Naive thymus-derived CD4-positive, alpha-beta T cell (primary cell): ENCODE measurements at regions not wholly inside any gene's neighbourhood (a gene's known extent, or its start where the extent isn't known, plus 50 kb on each side); places are given as distances from the start of the nearest gene placed in this dataset.
A peak's percentile ranks its signal among the peaks of the same experiment; 100 is the strongest.
"Not testable (repeated sequence)": the region's sequence is repeated elsewhere in the genome, so short reads cannot be mapped to it uniquely, and the experiment has no call there.

ENCODE experiments used
- ATAC-seq: fragments of 150-1000 bp; cut with Tn5 transposase; 2 replicates; pipeline ENCODE4 v1.10.0; 2021; ENCODE audit warnings: mild to moderate bottlenecking, moderate library complexity
- CTCF ChIA-PET: fragments of 350-600 bp; sonication (Branson Sonifier 250); formaldehyde crosslinking; loops from one replicate; lab custom pipeline; 2021; ENCODE audit warnings: antibody characterized with exemption; lab: Charles Lee
- POLR2A ChIA-PET: fragments of 350-600 bp; sonication (Branson Sonifier 250); formaldehyde crosslinking; loops from one replicate; lab custom pipeline; 2021; ENCODE audit warnings: antibody characterized with exemption, inconsistent platforms; lab: Charles Lee
- DNase-seq, 9 donors: peaks; one replicate each; pipeline versions ENCODE4 v3.0.0 to v3.0.0-alpha.2; 2020 to 2022; ENCODE audit warnings: mixed read lengths in 1 of 9
- H3K27ac ChIP-seq: one replicate; pipeline ENCODE4 v1.7.0; 2013; ENCODE audit warnings: mild to moderate bottlenecking, low read depth, low read length, moderate library complexity
- H3K27me3 ChIP-seq, 2 donors: one replicate each; pipeline ENCODE4 v1.7.0; 2013; ENCODE audit warnings: low read length in 2 of 2, mild to moderate bottlenecking in 2 of 2, moderate library complexity in 2 of 2; ENCODE audit not compliant: control insufficient read depth in 2 of 2, insufficient read depth in 2 of 2
- H3K36me3 ChIP-seq, 3 experiments: 1 replicate in 2 of 3; 2 replicates in 1 of 3; pipeline ENCODE4 v1.7.0; 2013; ENCODE audit warnings: low read length in 3 of 3, mild to moderate bottlenecking in 3 of 3, moderate library complexity in 1 of 3; ENCODE audit not compliant: insufficient read depth in 3 of 3, control insufficient read depth in 2 of 3
- H3K4me1 ChIP-seq, 2 donors: one replicate each; pipeline ENCODE4 v1.7.0; 2013; ENCODE audit warnings: low read length in 2 of 2, mild to moderate bottlenecking in 2 of 2, moderate library complexity in 1 of 2; ENCODE audit not compliant: control insufficient read depth in 2 of 2, insufficient read depth in 2 of 2
- H3K4me3 ChIP-seq: 2 replicates; pipeline ENCODE4 v1.7.0; 2013; ENCODE audit warnings: mild to moderate bottlenecking, low read length
- H3K9me3 ChIP-seq, 3 experiments: 1 replicate in 2 of 3; 2 replicates in 1 of 3; pipeline ENCODE4 v1.7.0; 2013; ENCODE audit warnings: low read length in 3 of 3; ENCODE audit not compliant: control insufficient read depth in 2 of 3
- H3K27ac Mint-ChIP-seq, 9 donors: one replicate each; pipeline ENCODE4 v1.8.0; 2020 to 2022; ENCODE audit warnings: mixed read lengths in 9 of 9, mild to moderate bottlenecking in 8 of 9, moderate library complexity in 5 of 9, inconsistent platforms in 2 of 9
- H3K27me3 Mint-ChIP-seq, 5 donors: one replicate each; pipeline ENCODE4 v1.8.0; 2021 to 2022; ENCODE audit warnings: mixed read lengths in 5 of 5, mild to moderate bottlenecking in 1 of 5
- H3K36me3 Mint-ChIP-seq, 5 donors: one replicate each; pipeline ENCODE4 v1.8.0; 2020 to 2022; ENCODE audit warnings: mixed read lengths in 5 of 5, mild to moderate bottlenecking in 3 of 5, inconsistent platforms in 1 of 5
- H3K4me1 Mint-ChIP-seq, 7 donors: one replicate each; pipeline ENCODE4 v1.8.0; 2020 to 2022; ENCODE audit warnings: mixed read lengths in 7 of 7, mild to moderate bottlenecking in 3 of 7, inconsistent platforms in 1 of 7
- H3K4me3 Mint-ChIP-seq, 10 donors: one replicate each; pipeline ENCODE4 v1.8.0; 2020 to 2022; ENCODE audit warnings: mild to moderate bottlenecking in 10 of 10, mixed read lengths in 10 of 10, moderate library complexity in 6 of 10, inconsistent platforms in 2 of 10
- H3K9me3 Mint-ChIP-seq, 11 donors: one replicate each; pipeline ENCODE4 v1.8.0; 2020 to 2022; ENCODE audit warnings: mixed read lengths in 11 of 11, mild to moderate bottlenecking in 4 of 11, inconsistent platforms in 1 of 11, moderate library complexity in 1 of 11
- intact Hi-C, 2 donors: fragments of 100-400 bp; cut with micrococcal nuclease; formaldehyde crosslinking; loops; one replicate each; pipeline ENCODE4 v1.15.1; 2023

- H3K27ac ChIP-seq, CTCF ChIA-PET, ATAC-seq, H3K36me3 ChIP-seq, H3K27me3 Mint-ChIP-seq, H3K27me3 ChIP-seq, intact Hi-C loops, POLR2A ChIA-PET, H3K4me1 ChIP-seq, H3K9me3 Mint-ChIP-seq, H3K4me3 ChIP-seq, H3K4me1 Mint-ChIP-seq, H3K36me3 Mint-ChIP-seq, H3K9me3 ChIP-seq, H3K27ac Mint-ChIP-seq, H3K4me3 Mint-ChIP-seq, DNase-seq: not testable (repeated sequence)
Observed at GRCh38 chr6:57900687-57901399, 583.4 kb downstream of the PRIM2 start.

- H3K4me3 ChIP-seq, H3K4me3 Mint-ChIP-seq, DNase-seq, H3K9me3 Mint-ChIP-seq, H3K27ac ChIP-seq, H3K9me3 ChIP-seq, CTCF ChIA-PET, H3K4me1 Mint-ChIP-seq, H3K36me3 ChIP-seq, H3K27me3 Mint-ChIP-seq, H3K27ac Mint-ChIP-seq, H3K36me3 Mint-ChIP-seq, ATAC-seq, H3K27me3 ChIP-seq, H3K4me1 ChIP-seq, POLR2A ChIA-PET, intact Hi-C loops: not testable (repeated sequence)
Observed at GRCh38 chr6:57901445-57901844, 584.0 kb downstream of the PRIM2 start.

GRCh38 chr6:57904356-57904755 lies 586.9 kb downstream of the PRIM2 start:
- CTCF ChIA-PET, H3K9me3 Mint-ChIP-seq, DNase-seq, H3K27ac ChIP-seq, POLR2A ChIA-PET, H3K27ac Mint-ChIP-seq, H3K4me3 Mint-ChIP-seq, H3K4me1 ChIP-seq, H3K36me3 ChIP-seq, H3K27me3 Mint-ChIP-seq, H3K4me1 Mint-ChIP-seq, H3K9me3 ChIP-seq, H3K4me3 ChIP-seq, H3K27me3 ChIP-seq, intact Hi-C loops, ATAC-seq, H3K36me3 Mint-ChIP-seq: not testable (repeated sequence)

GRCh38 chr6:57915300-57915699 lies 597.9 kb downstream of the PRIM2 start:
- H3K27ac Mint-ChIP-seq, H3K4me3 ChIP-seq, DNase-seq, H3K36me3 Mint-ChIP-seq, H3K36me3 ChIP-seq, H3K27me3 Mint-ChIP-seq, H3K27ac ChIP-seq, ATAC-seq, H3K27me3 ChIP-seq, H3K9me3 ChIP-seq, H3K9me3 Mint-ChIP-seq, H3K4me1 ChIP-seq, H3K4me3 Mint-ChIP-seq, POLR2A ChIA-PET, intact Hi-C loops, H3K4me1 Mint-ChIP-seq, CTCF ChIA-PET: not testable (repeated sequence)

- H3K27ac Mint-ChIP-seq, H3K4me1 Mint-ChIP-seq, DNase-seq, intact Hi-C loops, H3K27me3 Mint-ChIP-seq, H3K27ac ChIP-seq, H3K36me3 ChIP-seq, CTCF ChIA-PET, H3K4me3 Mint-ChIP-seq, H3K4me1 ChIP-seq, POLR2A ChIA-PET, H3K4me3 ChIP-seq, H3K9me3 ChIP-seq, H3K9me3 Mint-ChIP-seq, H3K27me3 ChIP-seq, ATAC-seq: not testable (repeated sequence)
- H3K36me3 Mint-ChIP-seq, result peaks cover 0 to 11% (median 5%) of the 10 kb centered on the region in 5 donors
Observed at GRCh38 chr6:57942966-57943365, 625.5 kb downstream of the PRIM2 start.

- CTCF ChIA-PET, result not testable (repeated sequence)
- peak overlapping the region in 1 of 9 donors; percentile 56 for H3K27ac Mint-ChIP-seq
Observed at GRCh38 chr6:57946084-57946768, 628.8 kb downstream of the PRIM2 start.

GRCh38 chr6:57946769-57947091 lies 629.3 kb downstream of the PRIM2 start:
- intact Hi-C loops, ATAC-seq, H3K4me3 Mint-ChIP-seq, H3K9me3 ChIP-seq, H3K4me1 Mint-ChIP-seq, CTCF ChIA-PET, H3K4me3 ChIP-seq, H3K9me3 Mint-ChIP-seq, DNase-seq, H3K4me1 ChIP-seq, H3K27me3 ChIP-seq, H3K27me3 Mint-ChIP-seq, H3K36me3 ChIP-seq, POLR2A ChIA-PET, H3K27ac ChIP-seq: not testable (repeated sequence)
- Mint-ChIP-seq H3K36me3 (peaks cover 5 to 22% (median 16%) of the 10 kb centered on the region in 5 donors), H3K27ac (peak overlapping the region in 1 of 9 donors; percentile 56)

More at GRCh38 chr6:57946084-57946768, 628.8 kb downstream of the PRIM2 start:
- H3K36me3 ChIP-seq, H3K9me3 Mint-ChIP-seq, H3K4me3 ChIP-seq, H3K4me1 ChIP-seq, ATAC-seq, H3K4me3 Mint-ChIP-seq, intact Hi-C loops, H3K4me1 Mint-ChIP-seq, H3K27me3 ChIP-seq, DNase-seq, POLR2A ChIA-PET, H3K27me3 Mint-ChIP-seq, H3K9me3 ChIP-seq, H3K27ac ChIP-seq: not testable (repeated sequence)
- H3K36me3 Mint-ChIP-seq, result peaks cover 5 to 22% (median 16%) of the 10 kb centered on the region in 5 donors
